Heart left ventricle (tissue), 16 donors: ENCODE measurements at regions not wholly inside any gene's neighbourhood (a gene's known extent, or its start where the extent isn't known, plus 50 kb on each side); places are given as distances from the start of the nearest gene placed in this dataset.
"Not testable (repeated sequence)": the region's sequence is repeated elsewhere in the genome, so short reads cannot be mapped to it uniquely, and the experiment has no call there.

ENCODE experiments used
- ATAC-seq, 4 donors: fragments of 200-7000 bp; cut with Tn5 transposase; one replicate each; pipeline ENCODE4 v1.9.1; 2020 to 2022; ENCODE audit warnings: moderate library complexity in 4 of 4, mild to moderate bottlenecking in 3 of 4, moderate number of reproducible peaks in 1 of 4
- DNase-seq, 5 donors: peaks; one replicate each; pipeline ENCODE4 v3.0.0-alpha.2; 2020
- H3K27ac ChIP-seq, 12 donors: fragments of 200-600 bp; sonication (generic) in 4 of 12; one replicate each; pipeline versions ENCODE4 v1.5.0 to v1.8.0; 2016 to 2022; ENCODE audit warnings: mild to moderate bottlenecking in 2 of 12
- H3K27me3 ChIP-seq, 9 donors: fragments of 200-600 bp; sonication (generic) in 2 of 9; one replicate each; pipeline versions ENCODE4 v1.5.1 to v1.8.0; 2016 to 2022; ENCODE audit warnings: mild to moderate bottlenecking in 3 of 9
- H3K36me3 ChIP-seq, 9 donors: fragments of 200-600 bp; sonication (generic) in 2 of 9; one replicate each; pipeline versions ENCODE4 v1.5.0 to v1.8.0; 2018 to 2022; ENCODE audit warnings: mild to moderate bottlenecking in 2 of 9
- H3K4me1 ChIP-seq, 12 donors: fragments of 200-600 bp; sonication (generic) in 4 of 12; one replicate each; pipeline versions ENCODE4 v1.5.0 to v1.8.0; 2016 to 2022; ENCODE audit warnings: mild to moderate bottlenecking in 3 of 12
- H3K4me3 ChIP-seq, 12 donors: fragments of 200-600 bp; sonication (generic) in 4 of 12; one replicate each; pipeline versions ENCODE4 v1.5.0 to v1.8.0; 2017 to 2022; ENCODE audit warnings: mild to moderate bottlenecking in 9 of 12, moderate library complexity in 4 of 12
- H3K9me3 ChIP-seq, 12 donors: fragments of 200-600 bp; sonication (generic) in 4 of 12; one replicate each; pipeline versions ENCODE4 v1.5.0 to v1.8.0; 2016 to 2022; ENCODE audit warnings: mild to moderate bottlenecking in 1 of 12
- POLR2A ChIP-seq, 2 donors: fragments of 450-650 bp; IDR thresholded peaks; one replicate each; pipeline ENCODE4 v1.6.1; 2017; ENCODE audit warnings: antibody characterized with exemption in 2 of 2, mild to moderate bottlenecking in 2 of 2, moderate library complexity in 2 of 2
- WGBS, 4 donors: extraction: QIAGEN DNeasy Blood & Tissue Kit in 2 of 4; methylation state at CpG; one replicate each; pipeline versions ENCODE4 v1.1.5 to v1.1.7; 2013 to 2018; 5-methylcytosine and 5-hydroxymethylcytosine counted together
- intact Hi-C, 10 donors: fragments of 100-400 bp; cut with DNase I; formaldehyde crosslinking; loops; one replicate each; pipeline versions ENCODE4 v1.11.1 to v1.14.2; 2022
- TF ChIP-seq, protein P1 (sequence below), 12 donors: fragments of 200-600 bp; sonication (generic) in 4 of 12; IDR thresholded peaks; one replicate each; pipeline versions ENCODE4 v1.5.0 to v1.8.0; 2018 to 2022; ENCODE audit warnings: antibody characterized with exemption in 12 of 12, mild to moderate bottlenecking in 5 of 12
- donor health status: ischemic (EF 13 %, LVEDD 7.1; RV severe dilation, severe dysfunction).
- donor health status: healthy with polysubstance abuse.
- donor health status: DM: no; HTN: yes; CAD: no.
- donor health status: DM: no; HTN: no; CAD: no.
- donor health status: ischemic (EF 25% LVEDD 6.9; RV normal size, moderate dysfunction).
- donor health status: ischemic (EF 25% LVEDD 5.7; RV mildly dilated, moderate dysfunction).
- donor health status: healthy.
- donor health status: DM: yes; HTN: yes; CAD: no.
- donor health status: ischemic (EF 35%, LVEDD 5.7; RV mildly dilated, moderate dysfunction).
- donor health status: nonischemic (EF 11% LVEDD 7.7; RV severe dilation, severe dysfunction).
- donor health status: DM: yes; HTN: yes; CAD: no.
- donor health status: PGD.
- donor health status: ischemic (EF 29% LVEDD 5.4; RV normal size, mild dysfunction).
- donor health status: nonischemic (EF 23%, LVEDD 6.1; RV moderate dilation, normal function).

DNA sequence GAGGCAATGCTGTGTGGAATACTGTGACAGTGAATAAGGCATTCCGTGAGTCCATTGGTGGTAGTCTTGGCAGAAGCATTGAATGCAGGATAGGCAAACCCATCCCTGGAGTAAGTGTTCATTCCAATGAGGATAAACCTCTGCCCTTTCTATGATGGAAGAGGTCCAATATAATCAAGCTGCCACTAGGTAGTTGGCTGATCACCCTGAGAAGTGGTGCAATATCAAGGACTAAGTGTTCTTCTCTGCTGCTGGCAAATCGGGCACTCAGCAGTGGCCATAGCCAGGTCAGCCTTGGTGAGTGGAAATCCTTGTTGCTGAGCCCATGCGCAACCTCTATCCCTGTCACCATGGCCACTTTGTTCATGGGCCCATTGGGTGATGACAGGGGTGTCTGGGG, 70.1 kb downstream of the FBXO4 start:
- TF ChIP-seq, protein P1, sequence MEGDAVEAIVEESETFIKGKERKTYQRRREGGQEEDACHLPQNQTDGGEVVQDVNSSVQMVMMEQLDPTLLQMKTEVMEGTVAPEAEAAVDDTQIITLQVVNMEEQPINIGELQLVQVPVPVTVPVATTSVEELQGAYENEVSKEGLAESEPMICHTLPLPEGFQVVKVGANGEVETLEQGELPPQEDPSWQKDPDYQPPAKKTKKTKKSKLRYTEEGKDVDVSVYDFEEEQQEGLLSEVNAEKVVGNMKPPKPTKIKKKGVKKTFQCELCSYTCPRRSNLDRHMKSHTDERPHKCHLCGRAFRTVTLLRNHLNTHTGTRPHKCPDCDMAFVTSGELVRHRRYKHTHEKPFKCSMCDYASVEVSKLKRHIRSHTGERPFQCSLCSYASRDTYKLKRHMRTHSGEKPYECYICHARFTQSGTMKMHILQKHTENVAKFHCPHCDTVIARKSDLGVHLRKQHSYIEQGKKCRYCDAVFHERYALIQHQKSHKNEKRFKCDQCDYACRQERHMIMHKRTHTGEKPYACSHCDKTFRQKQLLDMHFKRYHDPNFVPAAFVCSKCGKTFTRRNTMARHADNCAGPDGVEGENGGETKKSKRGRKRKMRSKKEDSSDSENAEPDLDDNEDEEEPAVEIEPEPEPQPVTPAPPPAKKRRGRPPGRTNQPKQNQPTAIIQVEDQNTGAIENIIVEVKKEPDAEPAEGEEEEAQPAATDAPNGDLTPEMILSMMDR (IDR thresholded peaks at IDR 0.05), result no peak
- no peak for TF ChIP-seq POLR2A (IDR thresholded peaks at IDR 0.05)
- Histone ChIP-seq H3K27me3 (no peaks in the 10 kb centered on the region), H3K9me3 (peaks cover 0 to 19% (median 4%) of the 10 kb centered on the region in 12 donors), H3K36me3 (no peaks in the 10 kb centered on the region), H3K27ac (no peak overlapping the region), H3K4me1 (no peaks in the 10 kb centered on the region), H3K4me3 (no peak overlapping the region)
- 90 to 94% (median 91%) methylated on average over 3 of the region's 3 CpGs for WGBS, 4 donors
- DNase-seq (no peak), ATAC-seq (no peak)
- intact Hi-C loops, result no loop called here

- TF ChIP-seq, protein P1 (IDR thresholded peaks at IDR 0.05), result no peak
- no peak for TF ChIP-seq POLR2A (IDR thresholded peaks at IDR 0.05)
- DNase-seq, result no peak
- Histone ChIP-seq H3K4me3 (no peak overlapping the region), H3K27me3 (no peaks in the 10 kb centered on the region), H3K9me3 (peaks cover 0 to 19% (median 5%) of the 10 kb centered on the region in 12 donors), H3K27ac (no peak overlapping the region), H3K36me3 (no peaks in the 10 kb centered on the region), H3K4me1 (no peaks in the 10 kb centered on the region)
- 71 to 80% (median 76%) methylated on average over 6 of the region's 6 CpGs for WGBS, 4 donors
- intact Hi-C loops, result loop anchor here in 5 of 10 donors (5.0 to 10.0 kb wide), 4 partner anchors 763 to 893 kb away; no protein-coding TSS in a partner anchor
- no peak for ATAC-seq
These were observed 76.6 kb downstream of the FBXO4 start for GRCh38 chr5:42001673-42002072.

DNA sequence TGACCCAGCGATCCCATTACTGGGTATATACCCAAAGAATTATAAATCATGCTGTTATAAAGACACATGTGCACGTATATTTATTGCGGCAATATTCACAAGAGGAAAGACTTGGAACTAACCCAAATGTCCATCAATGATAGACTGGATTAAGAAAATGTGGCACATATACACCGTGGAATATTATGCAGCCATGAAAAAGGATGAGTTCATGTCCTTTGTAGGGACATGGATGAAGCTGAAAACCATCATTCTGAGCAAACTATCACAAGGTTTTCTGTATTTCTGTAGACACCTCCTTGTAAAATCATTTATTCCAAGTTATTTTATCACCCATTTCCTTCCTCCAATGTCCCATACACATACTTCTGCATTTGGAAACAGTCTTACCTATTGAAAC, 78.8 kb downstream of the FBXO4 start:
- WGBS, 4 donors, result 93 to 97% (median 95%) methylated on average over 4 of the region's 4 CpGs
- intact Hi-C loops, result loop anchor here in 5 of 10 donors (5.0 to 10.0 kb wide), 4 partner anchors 761 to 891 kb away; no protein-coding TSS in a partner anchor
- not testable (repeated sequence) for H3K9me3 ChIP-seq, H3K27ac ChIP-seq, H3K4me1 ChIP-seq, DNase-seq, H3K27me3 ChIP-seq, H3K4me3 ChIP-seq, H3K36me3 ChIP-seq, ATAC-seq

- no peak overlapping the region for H3K27ac ChIP-seq
- peaks cover 0 to 3% (median 0%) of the 10 kb centered on the region in 12 donors for H3K9me3 ChIP-seq
- intact Hi-C loops, result loop anchor here in 6 of 10 donors (5.0 to 10.0 kb wide), 7 partner anchors 148 to 889 kb away; no protein-coding TSS in a partner anchor
- no peak overlapping the region for H3K4me3 ChIP-seq
- DNase-seq (no peak), ATAC-seq (no peak)
- no peaks in the 10 kb centered on the region for H3K4me1 ChIP-seq
- WGBS, 4 donors, result 8 to 27% (median 15%) methylated on average over 1 of the region's 1 CpG
- no peaks in the 10 kb centered on the region for H3K27me3 ChIP-seq
- H3K36me3 ChIP-seq, result no peaks in the 10 kb centered on the region
- TF ChIP-seq POLR2A (IDR thresholded peaks at IDR 0.05), result no peak
- TF ChIP-seq, protein P1 (IDR thresholded peaks at IDR 0.05), result peak; percentile 49 to 77 (median 66)
These were observed 80.6 kb downstream of the FBXO4 start for GRCh38 chr5:42005561-42006153.

GRCh38 chr5:42013561-42013960, 88.5 kb downstream of the FBXO4 start:
- TF ChIP-seq, protein P1 (IDR thresholded peaks at IDR 0.05), result no peak
- no peak for TF ChIP-seq POLR2A (IDR thresholded peaks at IDR 0.05)
- Histone ChIP-seq H3K36me3 (no peaks in the 10 kb centered on the region), H3K27ac (no peak overlapping the region), H3K27me3 (no peaks in the 10 kb centered on the region), H3K4me1 (no peaks in the 10 kb centered on the region), H3K4me3 (no peak overlapping the region), H3K9me3 (no peaks in the 10 kb centered on the region)
- no peak for ATAC-seq
- WGBS, 4 donors, result 67 to 84% (median 78%) methylated on average over 5 of the region's 5 CpGs
- no peak for DNase-seq
- intact Hi-C loops, result no loop called here
